ENCODE measurements at regions not wholly inside any gene's neighbourhood (a gene's known extent, or its start where the extent isn't known, plus 50 kb on each side); places are given as distances from the start of the nearest gene placed in this dataset.
A peak's percentile ranks its signal among the peaks of the same experiment; 100 is the strongest.

DNA sequence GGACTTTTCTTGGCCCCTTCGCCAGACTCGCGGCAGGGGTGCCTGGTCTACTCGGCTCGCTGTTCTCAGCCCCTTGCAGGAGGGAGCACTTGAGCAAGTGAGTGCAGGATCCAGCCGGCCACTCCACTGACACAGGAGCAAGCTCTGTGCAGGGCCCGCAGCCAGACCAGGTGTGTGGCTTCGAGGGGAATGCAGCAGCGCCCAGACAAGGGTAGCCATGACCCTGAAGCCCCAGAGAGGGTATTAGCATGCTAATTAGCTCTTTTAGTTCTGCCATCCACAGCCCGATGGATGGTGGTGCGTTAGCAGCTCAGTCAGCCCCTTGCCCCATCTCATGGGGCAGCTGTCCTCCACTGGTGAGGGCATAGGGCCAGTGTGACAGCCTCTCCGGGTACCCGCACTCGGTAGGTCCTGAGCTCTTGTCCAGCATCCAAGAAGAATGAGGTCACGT is 103.2 kb upstream of the HS6ST1 start:
- Histone ChIP-seq H3K36me3 (ENCODE audit: control insufficient read depth, insufficient read depth, low read length) (no peaks in the 10 kb centered on the region), H2AFZ (ENCODE audit: low read length) (no peak overlapping the region), H3K27me3 (ENCODE audit: control insufficient read depth, insufficient read depth, low read length) (no peaks in the 10 kb centered on the region), H3K9ac (ENCODE audit: insufficient read depth, low read length) (no peak overlapping the region), H3K4me1 (ENCODE audit: control insufficient read depth, extremely low read depth, insufficient read depth, low read length) (peaks cover 9% of the 10 kb centered on the region), H4K20me1 (ENCODE audit: control insufficient read depth, extremely low read depth, insufficient read depth, low read length) (no peaks in the 10 kb centered on the region), H3K27ac (ENCODE audit: insufficient read depth, low read length) (peak overlapping the region; percentile 34), H3K4me2 (ENCODE audit: extremely low read depth, insufficient read depth, low read length) (no peak overlapping the region), H3K4me3 (replicated peaks in 1 of 4; ENCODE audit: control extremely low read depth in 1 of 4, insufficient read depth in 1 of 4, low read depth in 3 of 4, low read length in 4 of 4) (no peak overlapping the region), H3K9me3 (ENCODE audit: control insufficient read depth, insufficient read depth, low read depth, low read length) (no peaks in the 10 kb centered on the region), H3K79me2 (ENCODE audit: control insufficient read depth, insufficient read depth, low read length) (no peaks in the 10 kb centered on the region)
- DNase-seq (ENCODE audit: low read depth in 2 of 2): no peak
- TF ChIP-seq, protein P1, sequence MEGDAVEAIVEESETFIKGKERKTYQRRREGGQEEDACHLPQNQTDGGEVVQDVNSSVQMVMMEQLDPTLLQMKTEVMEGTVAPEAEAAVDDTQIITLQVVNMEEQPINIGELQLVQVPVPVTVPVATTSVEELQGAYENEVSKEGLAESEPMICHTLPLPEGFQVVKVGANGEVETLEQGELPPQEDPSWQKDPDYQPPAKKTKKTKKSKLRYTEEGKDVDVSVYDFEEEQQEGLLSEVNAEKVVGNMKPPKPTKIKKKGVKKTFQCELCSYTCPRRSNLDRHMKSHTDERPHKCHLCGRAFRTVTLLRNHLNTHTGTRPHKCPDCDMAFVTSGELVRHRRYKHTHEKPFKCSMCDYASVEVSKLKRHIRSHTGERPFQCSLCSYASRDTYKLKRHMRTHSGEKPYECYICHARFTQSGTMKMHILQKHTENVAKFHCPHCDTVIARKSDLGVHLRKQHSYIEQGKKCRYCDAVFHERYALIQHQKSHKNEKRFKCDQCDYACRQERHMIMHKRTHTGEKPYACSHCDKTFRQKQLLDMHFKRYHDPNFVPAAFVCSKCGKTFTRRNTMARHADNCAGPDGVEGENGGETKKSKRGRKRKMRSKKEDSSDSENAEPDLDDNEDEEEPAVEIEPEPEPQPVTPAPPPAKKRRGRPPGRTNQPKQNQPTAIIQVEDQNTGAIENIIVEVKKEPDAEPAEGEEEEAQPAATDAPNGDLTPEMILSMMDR (conservative IDR thresholded peaks at IDR 0.05 in 1 of 2, IDR thresholded peaks at IDR 0.05 in 1 of 2; ENCODE audit: low read depth in 1 of 2, low read length in 2 of 2): no peak
- no peak for TF ChIP-seq EZH2 (IDR thresholded peaks at IDR 0.05; ENCODE audit: low read length, missing control alignments)

DNA sequence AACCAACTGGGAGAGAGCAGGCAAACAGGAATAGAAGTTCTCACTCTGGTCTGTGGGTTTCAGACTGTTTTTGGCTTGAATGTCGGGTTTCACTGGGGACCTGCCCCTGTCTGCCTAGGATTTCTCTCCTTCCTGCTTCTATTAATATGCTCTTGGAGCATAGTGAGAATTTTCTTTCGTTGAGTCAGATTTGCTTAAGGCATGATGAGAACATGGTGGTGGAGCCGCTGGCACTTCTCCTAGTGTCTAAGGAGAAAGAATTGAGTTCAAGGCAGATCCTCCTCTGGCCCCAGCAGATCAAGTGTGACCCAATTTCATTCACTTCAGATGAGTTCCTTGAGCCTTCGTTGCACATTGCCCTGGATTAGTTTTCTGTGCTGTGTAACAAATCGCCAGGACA is 103.9 kb upstream of the HS6ST1 start:
- Histone ChIP-seq H3K4me2 (ENCODE audit: extremely low read depth, insufficient read depth, low read length) (no peak overlapping the region), H3K9ac (ENCODE audit: insufficient read depth, low read length) (no peak overlapping the region), H3K4me3 (replicated peaks in 1 of 4; ENCODE audit: control extremely low read depth in 1 of 4, insufficient read depth in 1 of 4, low read depth in 3 of 4, low read length in 4 of 4) (no peak overlapping the region), H3K9me3 (ENCODE audit: control insufficient read depth, insufficient read depth, low read depth, low read length) (no peaks in the 10 kb centered on the region), H2AFZ (ENCODE audit: low read length) (no peak overlapping the region), H3K4me1 (ENCODE audit: control insufficient read depth, extremely low read depth, insufficient read depth, low read length) (peaks cover 9% of the 10 kb centered on the region), H3K27me3 (ENCODE audit: control insufficient read depth, insufficient read depth, low read length) (no peaks in the 10 kb centered on the region), H3K36me3 (ENCODE audit: control insufficient read depth, insufficient read depth, low read length) (no peaks in the 10 kb centered on the region), H3K27ac (ENCODE audit: insufficient read depth, low read length) (peak overlapping the region; percentile 34), H3K79me2 (ENCODE audit: control insufficient read depth, insufficient read depth, low read length) (no peaks in the 10 kb centered on the region), H4K20me1 (ENCODE audit: control insufficient read depth, extremely low read depth, insufficient read depth, low read length) (no peaks in the 10 kb centered on the region)
- peak; percentile 73 to 95 for DNase-seq (ENCODE audit: low read depth in 2 of 2)
- no peak for TF ChIP-seq EZH2 (IDR thresholded peaks at IDR 0.05; ENCODE audit: low read length, missing control alignments)
- TF ChIP-seq, protein P1 (conservative IDR thresholded peaks at IDR 0.05 in 1 of 2, IDR thresholded peaks at IDR 0.05 in 1 of 2; ENCODE audit: low read depth in 1 of 2, low read length in 2 of 2): no peak

DNA sequence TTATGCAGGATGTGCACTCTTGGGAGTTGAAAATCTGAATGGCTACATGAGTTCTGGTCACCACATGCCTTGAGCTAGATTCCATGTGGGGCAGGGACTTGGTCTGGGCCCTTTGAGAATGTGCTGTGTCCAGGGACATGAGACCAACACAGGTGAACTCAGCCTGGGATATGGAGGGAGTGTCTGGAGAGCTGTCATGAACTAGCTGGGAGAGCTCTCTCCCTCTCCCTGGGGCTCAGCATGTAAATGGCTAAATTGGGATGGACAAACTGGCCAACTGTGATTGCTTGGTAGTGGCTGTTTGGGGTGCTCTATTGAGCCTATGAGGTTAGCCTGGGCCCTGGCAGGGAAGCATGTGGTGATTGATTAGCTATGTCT is 105.1 kb upstream of the HS6ST1 start:
- H3K79me2 ChIP-seq (ENCODE audit: control insufficient read depth, insufficient read depth, low read length): no peaks in the 10 kb centered on the region
- no peaks in the 10 kb centered on the region for H4K20me1 ChIP-seq (ENCODE audit: control insufficient read depth, extremely low read depth, insufficient read depth, low read length)
- no peak overlapping the region for H3K27ac ChIP-seq (ENCODE audit: insufficient read depth, low read length)
- H3K4me2 ChIP-seq (ENCODE audit: extremely low read depth, insufficient read depth, low read length): no peak overlapping the region
- H3K4me1 ChIP-seq (ENCODE audit: control insufficient read depth, extremely low read depth, insufficient read depth, low read length): peaks cover 9% of the 10 kb centered on the region
- no peak overlapping the region for H3K4me3 ChIP-seq (replicated peaks in 1 of 4; ENCODE audit: control extremely low read depth in 1 of 4, insufficient read depth in 1 of 4, low read depth in 3 of 4, low read length in 4 of 4)
- no peak overlapping the region for H2AFZ ChIP-seq (ENCODE audit: low read length)
- H3K9ac ChIP-seq (ENCODE audit: insufficient read depth, low read length): no peak overlapping the region
- no peaks in the 10 kb centered on the region for H3K27me3 ChIP-seq (ENCODE audit: control insufficient read depth, insufficient read depth, low read length)
- TF ChIP-seq EZH2 (IDR thresholded peaks at IDR 0.05; ENCODE audit: low read length, missing control alignments): no peak
- TF ChIP-seq, protein P1 (conservative IDR thresholded peaks at IDR 0.05 in 1 of 2, IDR thresholded peaks at IDR 0.05 in 1 of 2; ENCODE audit: low read depth in 1 of 2, low read length in 2 of 2): no peak
- DNase-seq (ENCODE audit: low read depth in 2 of 2): no peak
- no peaks in the 10 kb centered on the region for H3K36me3 ChIP-seq (ENCODE audit: control insufficient read depth, insufficient read depth, low read length)
- no peaks in the 10 kb centered on the region for H3K9me3 ChIP-seq (ENCODE audit: control insufficient read depth, insufficient read depth, low read depth, low read length)
